ENCODE measurements at regions not wholly inside any gene's neighbourhood (a gene's known extent, or its start where the extent isn't known, plus 50 kb on each side); places are given as distances from the start of the nearest gene placed in this dataset.

GRCh38 chr11:114972105-114972504, 293.8 kb downstream of the NXPE2 start:
- no peaks in the 10 kb centered on the region for H3K79me2 ChIP-seq (ENCODE audit: insufficient read depth, low read length)
- H3K36me3 ChIP-seq (ENCODE audit: insufficient read depth, low read length) = no peaks in the 10 kb centered on the region
- H2AFZ ChIP-seq (ENCODE audit: low read length) = no peak overlapping the region
- no peak overlapping the region for H3K27ac ChIP-seq (ENCODE audit: low read depth, low read length)
- H3K4me2 ChIP-seq (ENCODE audit: insufficient read depth, low read length) = no peak overlapping the region
- TF ChIP-seq, protein P1, sequence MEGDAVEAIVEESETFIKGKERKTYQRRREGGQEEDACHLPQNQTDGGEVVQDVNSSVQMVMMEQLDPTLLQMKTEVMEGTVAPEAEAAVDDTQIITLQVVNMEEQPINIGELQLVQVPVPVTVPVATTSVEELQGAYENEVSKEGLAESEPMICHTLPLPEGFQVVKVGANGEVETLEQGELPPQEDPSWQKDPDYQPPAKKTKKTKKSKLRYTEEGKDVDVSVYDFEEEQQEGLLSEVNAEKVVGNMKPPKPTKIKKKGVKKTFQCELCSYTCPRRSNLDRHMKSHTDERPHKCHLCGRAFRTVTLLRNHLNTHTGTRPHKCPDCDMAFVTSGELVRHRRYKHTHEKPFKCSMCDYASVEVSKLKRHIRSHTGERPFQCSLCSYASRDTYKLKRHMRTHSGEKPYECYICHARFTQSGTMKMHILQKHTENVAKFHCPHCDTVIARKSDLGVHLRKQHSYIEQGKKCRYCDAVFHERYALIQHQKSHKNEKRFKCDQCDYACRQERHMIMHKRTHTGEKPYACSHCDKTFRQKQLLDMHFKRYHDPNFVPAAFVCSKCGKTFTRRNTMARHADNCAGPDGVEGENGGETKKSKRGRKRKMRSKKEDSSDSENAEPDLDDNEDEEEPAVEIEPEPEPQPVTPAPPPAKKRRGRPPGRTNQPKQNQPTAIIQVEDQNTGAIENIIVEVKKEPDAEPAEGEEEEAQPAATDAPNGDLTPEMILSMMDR (IDR thresholded peaks at IDR 0.05; ENCODE audit: extremely low read depth, low read depth, low read length) = no peak
- no peak overlapping the region for H3K4me3 ChIP-seq (ENCODE audit: insufficient read depth, low read length)
- H4K20me1 ChIP-seq (ENCODE audit: insufficient read depth, low read length) = no peaks in the 10 kb centered on the region
- H3K4me1 ChIP-seq (ENCODE audit: insufficient read depth, low read length) = no peaks in the 10 kb centered on the region
- DNase-seq (ENCODE audit: insufficient read length, low spot score, missing footprints) = no peak
- no peaks in the 10 kb centered on the region for H3K27me3 ChIP-seq (ENCODE audit: insufficient read depth, low read length)
- no peaks in the 10 kb centered on the region for H3K9me3 ChIP-seq (ENCODE audit: low read depth, low read length)

DNA sequence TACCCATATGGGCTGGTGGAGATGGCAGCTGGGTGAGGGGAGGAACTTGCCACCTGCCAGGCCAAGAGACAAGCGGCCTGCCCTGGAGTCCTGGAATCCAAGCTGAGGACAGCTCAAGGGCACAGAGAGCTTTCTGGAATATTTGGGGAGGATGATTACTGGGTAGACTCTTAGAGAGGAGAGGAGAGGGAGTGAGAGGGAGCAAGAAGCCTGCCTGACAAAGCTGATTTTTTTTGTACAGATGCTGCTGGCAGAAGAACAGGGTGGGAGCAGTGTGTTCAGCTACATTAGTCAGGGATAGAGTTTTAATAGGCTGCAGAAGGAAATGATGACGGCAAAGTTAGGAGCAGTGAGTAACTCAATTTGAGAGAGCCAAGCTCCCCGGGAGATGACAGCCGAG, 299.3 kb downstream of the NXPE2 start:
- Histone ChIP-seq H3K4me1 (ENCODE audit: insufficient read depth, low read length) (no peaks in the 10 kb centered on the region), H2AFZ (ENCODE audit: low read length) (no peak overlapping the region), H3K79me2 (ENCODE audit: insufficient read depth, low read length) (no peaks in the 10 kb centered on the region), H3K27ac (ENCODE audit: low read depth, low read length) (no peak overlapping the region), H3K4me3 (ENCODE audit: insufficient read depth, low read length) (no peak overlapping the region), H3K4me2 (ENCODE audit: insufficient read depth, low read length) (no peak overlapping the region), H3K9me3 (ENCODE audit: low read depth, low read length) (peaks cover 2% of the 10 kb centered on the region), H3K27me3 (ENCODE audit: insufficient read depth, low read length) (no peaks in the 10 kb centered on the region), H4K20me1 (ENCODE audit: insufficient read depth, low read length) (no peaks in the 10 kb centered on the region), H3K36me3 (ENCODE audit: insufficient read depth, low read length) (no peaks in the 10 kb centered on the region)
- TF ChIP-seq, protein P1 (IDR thresholded peaks at IDR 0.05; ENCODE audit: extremely low read depth, low read depth, low read length) = no peak
- DNase-seq (ENCODE audit: insufficient read length, low spot score, missing footprints) = no peak

DNA sequence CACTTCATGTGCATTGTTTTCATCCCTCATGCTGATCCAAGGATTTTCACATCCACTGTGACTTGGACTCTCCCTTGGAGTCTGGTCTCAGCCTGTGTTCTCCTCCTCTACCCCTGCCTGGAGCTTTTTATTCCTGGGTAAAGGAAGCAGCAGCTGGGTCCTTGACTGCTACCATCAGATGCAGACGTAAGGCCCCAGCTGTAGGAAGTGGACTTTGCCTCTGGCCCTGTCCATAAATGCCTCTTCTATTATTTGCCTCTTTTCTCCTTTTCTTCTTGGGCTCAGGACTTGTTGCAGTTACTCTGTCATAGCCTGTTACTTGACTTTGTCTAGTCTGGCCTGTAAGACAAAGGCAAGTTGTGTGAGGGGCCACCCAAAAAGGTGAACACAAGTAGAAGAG, 303.8 kb downstream of the NXPE2 start:
- Histone ChIP-seq H3K4me3 (ENCODE audit: insufficient read depth, low read length) (no peak overlapping the region), H3K4me2 (ENCODE audit: insufficient read depth, low read length) (no peak overlapping the region), H2AFZ (ENCODE audit: low read length) (no peak overlapping the region), H3K4me1 (ENCODE audit: insufficient read depth, low read length) (no peaks in the 10 kb centered on the region), H3K27me3 (ENCODE audit: insufficient read depth, low read length) (no peaks in the 10 kb centered on the region), H3K9me3 (ENCODE audit: low read depth, low read length) (peaks cover 2% of the 10 kb centered on the region), H3K36me3 (ENCODE audit: insufficient read depth, low read length) (no peaks in the 10 kb centered on the region), H3K79me2 (ENCODE audit: insufficient read depth, low read length) (no peaks in the 10 kb centered on the region), H4K20me1 (ENCODE audit: insufficient read depth, low read length) (no peaks in the 10 kb centered on the region), H3K27ac (ENCODE audit: low read depth, low read length) (no peak overlapping the region)
- TF ChIP-seq, protein P1 (IDR thresholded peaks at IDR 0.05; ENCODE audit: extremely low read depth, low read depth, low read length) = no peak
- no peak for DNase-seq (ENCODE audit: insufficient read length, low spot score, missing footprints)

- Histone ChIP-seq H4K20me1 (ENCODE audit: insufficient read depth, low read length) (no peaks in the 10 kb centered on the region), H3K27ac (ENCODE audit: low read depth, low read length) (no peak overlapping the region), H3K4me2 (ENCODE audit: insufficient read depth, low read length) (no peak overlapping the region), H2AFZ (ENCODE audit: low read length) (no peak overlapping the region), H3K36me3 (ENCODE audit: insufficient read depth, low read length) (no peaks in the 10 kb centered on the region), H3K27me3 (ENCODE audit: insufficient read depth, low read length) (no peaks in the 10 kb centered on the region), H3K79me2 (ENCODE audit: insufficient read depth, low read length) (no peaks in the 10 kb centered on the region), H3K9me3 (ENCODE audit: low read depth, low read length) (no peaks in the 10 kb centered on the region), H3K4me3 (ENCODE audit: insufficient read depth, low read length) (no peak overlapping the region), H3K4me1 (ENCODE audit: insufficient read depth, low read length) (no peaks in the 10 kb centered on the region)
- TF ChIP-seq, protein P1 (IDR thresholded peaks at IDR 0.05; ENCODE audit: extremely low read depth, low read depth, low read length) = no peak
- DNase-seq (ENCODE audit: insufficient read length, low spot score, missing footprints) = no peak
These were observed 306.4 kb downstream of the NXPE2 start for GRCh38 chr11:114984611-114985163.
